Effector CD4-positive, alpha-beta T cell (primary cell): ENCODE measurements at regions not wholly inside any gene's neighbourhood (a gene's known extent, or its start where the extent isn't known, plus 50 kb on each side); places are given as distances from the start of the nearest gene placed in this dataset.

Experiments
- DNase-seq: peaks from one replicate; pipeline ENCODE4 v3.0.0-alpha.2; 2020

- no peak for DNase-seq
Measured at GRCh38 chr9:17894501-17895160, 315.8 kb downstream of the SH3GL2 start.

GRCh38 chr9:17900606-17901005 is 321.7 kb downstream of the SH3GL2 start:
- DNase-seq = no peak

DNA sequence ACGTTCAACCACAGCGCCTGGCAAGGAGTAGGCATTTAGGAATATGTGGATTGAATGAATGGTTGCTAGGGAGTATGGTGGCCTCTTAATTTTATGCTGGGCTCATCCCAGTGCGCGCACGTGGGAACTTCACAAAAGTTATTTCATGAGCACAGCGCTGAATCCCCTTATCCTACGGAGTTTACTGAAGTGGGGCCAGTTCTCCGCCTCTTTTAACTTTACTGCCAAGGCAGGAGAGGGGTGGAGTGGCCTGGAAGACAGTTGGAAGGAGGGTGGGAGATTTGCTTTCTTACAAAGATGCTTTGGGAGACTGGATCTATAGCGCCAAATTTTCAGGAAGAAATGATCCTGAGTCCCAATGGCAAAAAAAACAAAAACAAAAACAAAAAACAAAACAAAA is 326.5 kb downstream of the SH3GL2 start:
- no peak for DNase-seq

DNA sequence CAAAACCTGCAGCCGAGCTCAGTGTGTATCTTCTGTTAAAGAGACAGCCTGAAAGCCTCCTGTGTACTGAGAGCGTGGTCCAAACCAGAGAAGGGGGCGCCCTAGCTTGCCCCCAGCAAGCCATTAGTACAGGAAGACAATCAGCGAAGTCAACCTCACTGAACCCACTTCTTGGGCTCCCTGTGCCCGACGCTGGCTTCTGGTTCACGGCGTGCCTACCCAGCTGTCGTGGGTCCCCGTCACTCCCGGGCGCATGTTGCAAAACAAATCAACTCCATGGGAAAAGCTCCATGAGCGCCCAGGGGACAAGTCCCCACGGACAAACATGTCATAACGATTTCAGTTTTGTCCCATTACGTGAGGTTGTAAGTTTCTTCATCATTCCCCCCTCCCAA is 326.9 kb downstream of the SH3GL2 start:
- no peak for DNase-seq

DNA sequence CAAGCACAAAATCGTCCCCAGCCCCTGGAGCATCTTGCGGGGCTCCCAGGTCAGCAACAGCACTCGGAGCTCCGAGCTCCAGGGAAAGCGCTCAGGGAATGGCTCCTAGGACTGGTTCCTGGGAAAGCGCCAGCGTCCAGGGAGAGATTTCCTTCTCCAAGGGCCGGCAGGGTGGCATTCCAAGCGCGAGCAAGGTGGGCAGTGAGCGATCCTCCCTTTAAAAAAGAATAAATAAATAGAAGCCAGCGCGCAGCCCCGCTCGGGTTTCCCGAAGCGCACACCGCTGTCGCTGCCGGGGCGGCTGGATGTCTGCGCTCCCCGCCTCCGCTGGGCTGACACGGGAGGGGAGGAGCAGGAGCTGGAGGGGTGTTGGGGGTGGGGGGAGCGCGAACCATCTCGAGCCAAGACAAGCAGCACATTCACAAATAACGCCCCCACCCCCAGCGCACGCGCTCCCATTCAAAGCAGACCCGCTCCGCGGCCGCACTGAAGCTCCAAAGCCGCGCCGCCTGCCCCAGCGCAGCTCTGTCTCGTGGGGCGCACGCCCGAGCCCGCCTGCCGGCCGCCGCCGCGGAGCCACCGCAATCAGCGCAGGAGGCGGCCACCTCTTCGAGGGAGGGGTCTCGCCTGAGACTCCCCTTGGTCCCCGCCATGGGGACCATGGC is 327.4 kb downstream of the SH3GL2 start:
- no peak for DNase-seq

- no peak for DNase-seq
Measured at GRCh38 chr9:17906841-17907778, 328.2 kb downstream of the SH3GL2 start.

DNA sequence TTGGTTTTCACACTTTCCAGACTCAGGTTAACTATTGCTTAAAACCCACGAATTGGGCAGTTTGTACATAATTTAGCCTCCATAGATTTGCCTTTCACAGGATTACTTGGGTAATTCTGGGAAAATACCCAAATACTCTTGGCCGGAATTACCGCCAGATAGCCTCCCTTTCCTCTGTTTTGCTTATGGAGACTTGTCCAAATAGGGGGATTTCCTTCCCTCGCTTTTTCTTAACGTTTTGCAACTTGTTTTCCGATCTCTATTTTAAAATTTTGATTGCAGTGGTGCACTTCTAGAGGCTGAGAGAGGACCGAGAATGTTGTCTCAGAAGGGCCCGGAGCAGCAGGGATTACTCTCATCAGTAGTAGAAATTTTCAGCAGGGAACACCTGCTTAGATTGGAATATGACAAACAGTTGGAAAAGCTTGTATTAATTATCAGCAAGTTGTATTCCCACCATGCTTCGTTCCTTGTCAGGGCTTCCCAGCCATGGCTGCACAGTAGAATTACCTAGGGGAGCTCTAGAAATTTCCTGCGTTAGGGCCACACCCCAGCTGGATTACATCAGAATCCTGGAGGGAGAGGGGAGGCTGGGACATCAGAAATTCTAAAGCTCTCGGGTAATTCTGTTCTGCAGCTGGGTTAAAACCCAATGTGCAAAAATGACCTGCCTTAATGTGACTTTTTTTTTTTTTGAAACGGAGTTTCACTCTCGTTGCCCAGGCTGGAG is 329.1 kb downstream of the SH3GL2 start:
- no peak for DNase-seq

- no peak for DNase-seq
Measured at GRCh38 chr9:17926246-17926645, 347.4 kb downstream of the SH3GL2 start.

- DNase-seq = no peak
Measured at GRCh38 chr9:17927616-17928015, 348.8 kb downstream of the SH3GL2 start.

DNA sequence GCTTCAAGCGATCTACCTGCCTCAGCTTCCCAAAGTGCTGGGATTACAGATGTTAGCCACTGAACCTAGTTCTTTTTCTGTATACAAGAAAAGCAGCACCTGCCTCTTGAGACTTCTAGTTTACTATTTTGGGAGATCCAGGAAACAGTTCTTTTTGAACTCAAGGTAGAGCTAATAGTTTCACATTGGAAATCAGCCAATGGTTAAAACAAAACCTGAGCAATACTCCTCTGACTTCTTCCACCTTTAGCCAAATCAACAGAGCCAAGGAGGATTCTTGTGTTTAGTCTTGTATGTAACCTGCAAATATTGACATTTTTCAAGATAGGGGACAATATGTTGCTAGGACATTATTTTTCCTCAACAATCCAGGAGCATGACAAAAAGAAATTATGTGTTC is 349.4 kb downstream of the SH3GL2 start:
- DNase-seq = no peak

DNA sequence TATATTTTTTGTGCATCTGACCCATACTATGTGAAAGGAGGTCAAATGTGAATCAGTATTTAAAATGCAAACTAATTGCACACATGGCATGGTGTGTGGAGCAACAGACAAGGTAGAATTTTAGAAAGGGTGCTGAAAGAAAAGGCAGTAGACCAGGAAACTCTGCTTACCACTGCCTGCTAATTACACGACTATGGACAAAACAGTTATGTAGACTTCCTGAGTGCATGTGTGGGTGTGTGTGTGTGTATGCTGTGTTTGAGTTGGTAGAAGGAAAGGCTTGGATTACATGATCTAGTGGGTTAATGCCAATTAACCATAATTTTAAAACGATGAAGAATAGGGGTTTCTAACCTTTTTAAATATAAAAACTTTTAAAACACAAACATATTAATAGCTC is 349.9 kb downstream of the SH3GL2 start:
- no peak for DNase-seq

- DNase-seq = no peak
Measured at GRCh38 chr9:17929506-17929905, 350.6 kb downstream of the SH3GL2 start.

- DNase-seq = no peak
Measured at GRCh38 chr9:17930071-17930470, 351.2 kb downstream of the SH3GL2 start.

- DNase-seq = no peak
Measured at GRCh38 chr9:17936365-17936764, 357.5 kb downstream of the SH3GL2 start.

GRCh38 chr9:17938035-17938655 is 359.3 kb downstream of the SH3GL2 start:
- DNase-seq = no peak

DNA sequence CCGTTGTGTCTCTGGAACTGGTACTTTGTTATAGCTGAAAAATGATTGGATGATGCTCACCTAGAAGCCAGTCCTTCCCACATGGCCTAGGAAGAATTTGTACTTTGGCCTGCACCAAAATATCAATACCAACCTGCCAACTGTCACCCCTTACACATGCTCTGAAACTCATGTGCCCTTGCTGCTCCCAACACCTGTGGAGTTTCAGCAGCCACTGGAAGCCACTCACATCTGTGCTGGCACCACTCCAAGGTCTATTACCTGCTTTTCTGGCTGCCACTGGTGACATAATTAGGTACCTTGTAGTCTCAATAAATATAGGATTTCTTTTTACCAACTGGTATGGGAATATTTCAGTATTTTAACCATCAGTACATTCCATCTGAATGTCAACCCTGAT is 363.6 kb downstream of the SH3GL2 start:
- no peak for DNase-seq

- DNase-seq = no peak
Measured at GRCh38 chr9:17955409-17955808, 376.5 kb downstream of the SH3GL2 start.

GRCh38 chr9:17958363-17958762 is 379.5 kb downstream of the SH3GL2 start:
- no peak for DNase-seq

- no peak for DNase-seq
Measured at GRCh38 chr9:17962747-17963146, 383.9 kb downstream of the SH3GL2 start.

DNA sequence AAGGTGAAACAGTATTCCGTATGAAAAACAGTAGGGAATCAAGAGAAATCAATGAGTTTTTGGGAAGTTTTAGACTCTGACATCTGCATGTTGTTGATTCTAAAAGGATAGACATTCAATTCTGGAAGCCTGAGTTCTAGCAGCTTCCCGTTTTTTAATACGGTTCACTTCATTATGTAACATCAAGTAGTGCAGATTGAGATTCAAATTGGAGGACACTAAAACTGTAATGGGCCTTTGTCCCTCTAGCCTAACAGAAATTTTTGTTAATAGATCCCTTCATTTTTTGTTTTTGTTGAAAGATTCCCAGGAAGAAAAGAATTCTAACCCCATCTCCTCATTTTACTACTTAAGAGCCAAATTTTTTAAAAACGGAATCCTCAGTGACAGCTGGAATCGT is 384.6 kb downstream of the SH3GL2 start:
- DNase-seq = no peak

DNA sequence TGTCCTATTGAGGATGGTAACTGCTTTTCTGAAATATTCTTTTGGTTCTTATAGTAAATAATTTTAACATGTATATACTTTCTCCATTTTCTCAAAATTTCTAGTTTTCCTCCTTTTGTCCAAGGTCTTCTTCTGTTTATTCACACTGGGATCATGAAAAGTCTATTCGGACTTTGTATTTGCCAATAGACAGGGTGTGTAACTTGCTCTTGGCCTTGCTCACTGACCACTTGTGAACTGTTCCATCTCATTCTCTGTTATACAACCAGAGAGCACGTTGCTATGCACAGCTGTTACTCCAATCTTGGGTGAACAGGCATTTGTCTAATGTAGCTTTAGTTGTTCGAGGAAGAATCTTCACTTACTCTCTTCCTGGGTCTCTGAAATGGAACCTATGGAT is 388.9 kb downstream of the SH3GL2 start:
- no peak for DNase-seq

DNA sequence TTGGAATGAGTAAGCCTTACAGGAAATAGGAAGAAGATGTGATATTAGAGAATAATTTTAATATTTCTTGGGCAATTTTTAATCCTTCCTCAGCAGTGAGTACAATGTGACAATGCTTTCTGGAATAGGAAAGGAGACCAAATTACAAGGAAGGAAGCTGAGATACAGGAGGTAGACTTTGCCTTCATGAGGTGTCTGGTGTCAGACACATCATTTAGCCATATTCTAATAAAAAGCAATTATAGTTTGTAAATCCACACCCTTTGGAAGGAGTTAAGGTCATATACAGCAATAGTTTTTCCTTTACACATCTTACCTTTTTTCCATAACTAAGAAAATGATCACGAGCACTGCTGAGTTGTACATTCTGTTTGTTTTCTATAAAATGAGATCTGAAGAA is 390.4 kb downstream of the SH3GL2 start:
- DNase-seq = no peak

GRCh38 chr9:17970277-17970676 is 391.4 kb downstream of the SH3GL2 start:
- no peak for DNase-seq
